IPS DF 4.7 (cell line): ENCODE measurements at regions not wholly inside any gene's neighbourhood (a gene's known extent, or its start where the extent isn't known, plus 50 kb on each side); places are given as distances from the start of the nearest gene placed in this dataset.
"Not testable (repeated sequence)": the region's sequence is repeated elsewhere in the genome, so short reads cannot be mapped to it uniquely, and the experiment has no call there.

Source experiments
- DNase-seq: peaks from one replicate; pipeline ENCODE4 v3.0.0-alpha.2; 2013; ENCODE audit warnings: low spot score; ENCODE audit errors: extremely low read depth

DNA sequence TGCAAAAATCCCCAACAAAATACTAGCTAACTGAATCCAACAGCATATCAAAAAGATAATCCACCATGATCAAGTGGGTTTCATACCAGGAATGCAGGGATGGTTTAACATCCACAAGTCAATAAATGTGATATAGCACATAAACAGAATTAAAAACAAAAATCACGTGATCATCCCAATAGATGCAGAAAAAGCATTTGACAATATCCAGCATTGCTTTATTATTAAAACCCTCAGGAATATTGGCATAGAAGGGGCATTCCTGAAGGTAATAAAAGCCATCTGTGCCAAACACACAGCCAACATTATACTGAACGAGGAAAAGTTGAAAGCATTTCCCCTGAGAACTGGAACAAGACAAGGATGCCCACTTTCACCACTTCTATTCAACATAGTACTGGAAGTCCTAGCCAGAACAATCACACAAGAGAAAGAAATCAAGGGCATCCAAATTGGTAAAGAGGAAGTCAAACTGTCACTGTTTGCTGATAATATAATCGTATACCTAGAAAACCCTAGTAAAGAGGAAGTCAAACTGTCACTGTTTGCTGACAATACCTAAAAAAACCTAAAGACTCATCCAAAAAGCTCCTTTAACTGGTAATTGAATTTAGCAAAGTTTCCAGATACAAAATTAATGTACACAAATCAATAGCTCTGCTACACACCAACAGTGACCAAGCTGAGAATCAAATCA is 109.8 kb downstream of the RNASET2 start:
- not testable (repeated sequence) for DNase-seq

GRCh38 chr6:166842607-166843006 is 113.7 kb downstream of the RNASET2 start:
- DNase-seq, result no peak

- DNase-seq, result no peak
Measured at GRCh38 chr6:166841216-166841615, 115.1 kb downstream of the RNASET2 start.

- DNase-seq, result no peak
Measured at GRCh38 chr6:166839569-166839968, 116.8 kb downstream of the RNASET2 start.

DNA sequence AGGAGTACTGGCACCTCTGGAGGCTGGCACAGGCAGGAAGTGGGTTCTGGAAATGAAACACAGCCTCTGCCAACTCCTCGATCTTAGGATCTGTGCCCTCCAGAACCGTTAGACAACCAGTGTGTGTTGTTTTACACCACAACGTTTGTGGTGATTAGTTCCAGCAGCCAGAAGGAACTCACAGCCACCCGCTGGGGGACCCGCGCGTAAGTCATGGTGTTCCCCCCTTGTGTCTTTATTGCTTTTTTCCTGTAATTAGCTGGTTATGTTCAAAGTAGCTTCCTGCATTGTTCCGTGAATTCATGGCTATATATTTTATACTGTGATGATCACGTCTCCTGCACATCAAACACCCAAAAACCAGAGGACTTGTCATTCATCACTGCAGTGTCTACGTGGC is 117.4 kb downstream of the RNASET2 start:
- no peak for DNase-seq

GRCh38 chr6:166836785-166837718 is 119.3 kb downstream of the RNASET2 start:
- DNase-seq, result no peak

DNA sequence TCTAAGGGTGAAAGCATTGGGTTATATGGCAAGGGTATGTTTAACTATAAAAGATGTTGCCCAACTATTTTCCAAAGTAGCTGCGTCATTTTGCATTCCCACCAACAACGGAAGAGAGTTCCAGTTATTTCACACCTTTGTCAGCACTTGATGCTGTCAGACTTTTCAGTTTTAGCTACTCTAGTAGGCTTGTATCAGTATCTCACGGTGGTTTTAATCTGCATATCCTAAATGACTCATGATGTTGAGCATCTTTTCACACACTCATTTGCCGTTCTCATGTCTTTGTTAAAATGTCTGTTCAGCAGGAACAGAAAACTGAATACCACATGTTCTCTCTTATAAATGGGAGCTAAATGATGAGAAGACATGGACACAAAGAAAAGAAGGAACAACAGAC is 122.3 kb downstream of the RNASET2 start:
- DNase-seq, result no peak

DNA sequence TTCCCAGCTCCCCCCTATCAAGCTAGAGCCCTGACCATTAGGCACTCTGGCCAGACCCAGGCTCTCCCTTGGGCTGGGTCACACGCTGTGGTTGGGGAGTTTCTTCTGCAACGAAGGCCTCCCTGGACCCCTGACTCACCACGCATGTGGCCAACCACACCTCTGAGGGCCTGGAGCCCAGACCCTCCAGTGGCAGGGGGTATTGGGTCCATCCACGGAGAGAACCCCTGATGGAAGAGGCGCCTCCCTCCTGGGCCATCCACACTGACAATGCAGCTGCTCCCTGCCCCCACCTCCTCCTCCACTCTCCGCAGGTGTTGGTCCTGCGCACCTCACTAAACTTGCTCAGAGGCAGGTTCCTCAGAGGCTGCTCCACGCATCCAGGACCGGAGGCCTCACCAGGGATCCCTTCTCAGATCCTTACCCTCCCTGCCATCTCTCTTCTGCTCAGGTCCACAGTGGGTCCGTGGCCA is 125.4 kb downstream of the RNASET2 start:
- no peak for DNase-seq

GRCh38 chr6:166830185-166830890 is 126.0 kb downstream of the RNASET2 start:
- no peak for DNase-seq

DNA sequence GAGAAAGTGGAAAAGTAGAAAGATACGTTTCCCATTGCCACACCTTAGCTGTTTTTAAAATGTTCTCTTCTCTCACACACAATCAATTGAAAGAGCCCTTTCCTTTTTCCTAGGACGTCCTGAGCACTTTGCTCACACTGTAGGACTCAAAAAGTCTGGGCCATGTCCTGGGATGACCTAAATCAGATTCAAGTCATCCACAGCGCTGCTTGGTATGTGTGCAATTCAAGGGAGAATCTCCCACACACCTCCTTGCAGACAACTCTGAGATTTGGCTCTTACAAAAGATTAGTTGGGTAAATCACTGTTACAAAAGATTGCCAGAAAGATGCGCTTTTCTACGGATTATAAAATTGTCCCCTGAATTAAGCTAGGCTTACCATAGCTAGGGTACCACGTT is 130.1 kb downstream of the RNASET2 start:
- no peak for DNase-seq

- DNase-seq, result no peak
Measured at GRCh38 chr6:166825553-166826145, 130.7 kb downstream of the RNASET2 start.

DNA sequence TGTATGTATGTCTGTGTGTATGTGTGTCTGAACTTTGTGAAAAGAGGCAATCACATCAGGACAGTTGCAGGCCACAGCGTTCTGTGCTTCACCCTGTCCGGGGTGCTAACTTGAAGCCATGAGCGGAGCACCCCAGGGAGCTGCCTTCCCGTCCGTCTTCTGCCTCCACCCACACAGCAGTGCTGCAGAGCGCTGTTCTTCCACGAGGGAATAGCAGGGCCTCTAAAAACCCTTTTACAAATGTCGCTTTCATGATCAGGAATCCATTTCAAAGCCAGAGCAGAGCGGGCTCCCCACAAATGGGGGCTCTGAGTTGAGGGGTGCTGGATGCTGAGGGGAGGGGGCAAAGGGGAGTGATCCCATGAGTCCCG is 131.5 kb downstream of the RNASET2 start:
- no peak for DNase-seq

DNA sequence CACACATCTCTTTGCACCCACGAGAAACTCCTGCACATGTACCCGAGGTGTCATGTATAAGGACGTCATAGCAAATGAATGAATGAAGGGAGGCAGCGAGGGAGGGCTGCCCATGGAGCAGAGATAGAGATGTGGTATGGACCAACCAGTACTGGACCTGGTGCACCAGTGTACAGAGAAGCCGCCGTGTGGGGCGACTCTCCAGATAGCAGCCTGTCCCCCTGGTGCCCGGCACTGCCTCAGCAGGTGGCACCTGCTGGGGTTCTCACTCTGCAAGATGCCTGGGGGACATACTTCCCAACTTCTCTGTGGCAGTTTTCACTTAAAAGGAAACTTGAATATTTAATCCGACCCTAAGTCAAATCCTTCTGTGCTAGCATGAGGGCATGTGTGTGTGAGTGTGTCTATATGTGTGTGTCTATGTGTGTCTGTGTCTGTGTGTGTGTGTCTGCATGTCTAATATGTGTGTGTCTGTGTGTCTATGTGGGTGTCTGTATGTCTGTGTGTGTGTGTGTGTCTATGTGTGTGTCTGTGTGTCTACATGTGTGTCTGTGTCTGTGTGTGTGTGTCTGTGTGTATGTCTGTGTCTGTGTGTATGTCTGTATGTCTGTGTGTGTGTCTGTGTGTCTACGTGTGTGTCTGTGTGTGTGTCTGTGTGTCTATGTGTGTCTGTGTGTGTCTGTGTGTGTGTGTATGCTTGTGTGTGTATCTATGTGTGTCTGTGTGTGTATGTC is 132.0 kb downstream of the RNASET2 start:
- DNase-seq, result no peak

GRCh38 chr6:166822609-166823008 is 133.7 kb downstream of the RNASET2 start:
- no peak for DNase-seq

DNA sequence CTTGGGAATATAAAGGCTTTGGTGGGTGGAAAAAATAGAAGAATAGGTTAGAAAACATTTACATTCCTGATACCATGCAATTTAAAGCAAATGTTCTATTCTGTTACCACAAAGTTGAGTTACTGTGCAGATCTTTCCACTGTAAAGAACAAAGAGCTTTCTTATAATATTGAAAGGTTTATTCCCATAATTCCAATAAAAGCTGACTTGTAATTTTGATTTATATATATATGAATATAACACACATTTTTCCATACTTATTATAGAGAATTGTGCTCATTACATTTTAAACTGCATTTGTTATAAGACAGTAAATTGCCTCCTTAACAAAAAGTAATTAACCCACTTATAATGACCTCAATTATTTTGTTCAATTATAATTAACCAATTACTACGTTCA is 135.9 kb downstream of the RNASET2 start:
- no peak for DNase-seq

GRCh38 chr6:166820070-166820469 is 136.3 kb downstream of the RNASET2 start:
- no peak for DNase-seq

DNA sequence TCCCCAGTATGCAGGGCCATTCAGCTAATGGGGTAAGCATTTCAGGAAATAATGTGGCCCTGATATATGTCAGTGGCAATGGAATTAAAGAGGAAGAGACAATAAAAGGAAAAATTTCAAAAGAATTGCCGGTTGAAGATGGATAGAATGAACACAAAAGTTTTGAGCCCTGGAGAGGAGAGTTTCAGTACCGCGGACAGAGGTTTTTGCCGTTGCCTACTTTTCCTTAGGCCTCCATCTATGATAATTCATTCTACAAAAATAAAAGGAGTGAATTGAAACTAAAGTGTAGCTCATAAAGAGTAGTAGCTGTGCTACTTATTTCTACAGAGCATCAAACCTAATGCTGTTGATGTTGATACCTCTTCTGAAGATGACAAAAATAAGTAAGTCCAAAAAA is 140.7 kb downstream of the RNASET2 start:
- no peak for DNase-seq

DNA sequence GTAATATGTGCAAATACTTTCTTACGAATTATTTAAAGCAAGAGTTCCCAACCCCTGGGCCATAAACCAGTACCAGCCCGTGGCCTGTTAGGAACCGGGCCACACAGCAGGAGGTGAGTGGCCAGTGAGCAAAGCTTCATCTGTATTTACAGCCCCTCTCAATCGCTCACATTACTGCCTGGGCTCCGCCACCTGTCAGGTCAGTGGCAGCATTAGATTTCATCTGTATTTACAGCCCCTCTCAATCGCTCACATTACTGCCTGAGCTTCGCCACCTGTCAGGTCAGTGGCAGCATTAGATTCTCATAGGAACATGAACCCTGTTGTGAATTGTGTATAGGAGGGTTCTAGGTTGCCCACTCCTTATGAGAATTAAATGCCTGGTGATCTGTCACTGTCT is 142.0 kb downstream of the RNASET2 start:
- DNase-seq, result no peak

- no peak for DNase-seq
Measured at GRCh38 chr6:166813461-166813860, 142.9 kb downstream of the RNASET2 start.

DNA sequence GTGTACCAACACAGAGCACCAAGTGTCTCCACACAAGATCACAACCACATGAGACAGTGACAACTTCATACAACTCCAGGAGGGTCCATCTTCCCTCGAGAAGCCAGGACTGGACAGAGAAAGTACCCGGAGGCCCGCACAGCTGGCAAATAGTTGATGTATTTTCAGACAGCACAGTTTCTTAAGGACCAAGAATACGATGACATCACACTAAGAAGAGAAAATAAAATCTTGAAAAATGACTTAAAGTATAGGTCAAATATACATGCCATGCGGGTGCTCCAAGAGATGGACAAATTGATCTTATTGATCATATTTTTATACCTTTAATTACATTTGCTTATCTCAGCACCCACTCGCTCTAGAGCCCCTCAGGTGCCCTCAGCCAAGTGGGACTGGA is 145.5 kb downstream of the RNASET2 start:
- no peak for DNase-seq

GRCh38 chr6:166809721-166810120 is 146.6 kb downstream of the RNASET2 start:
- DNase-seq, result no peak
